SK-N-SH treated with all-trans-retinoic acid at 6 μM for 48 hours (cell line): ENCODE measurements at regions not wholly inside any gene's neighbourhood (a gene's known extent, or its start where the extent isn't known, plus 50 kb on each side); places are given as distances from the start of the nearest gene placed in this dataset.

Experiments
- GLIS3 ChIP-seq: fragments of 250-450 bp; sonication (Bioruptor Pico); IDR thresholded peaks from 2 replicates; pipeline ENCODE4 v1.5.0; 2020; ENCODE audit warnings: mild to moderate bottlenecking, moderate library complexity
- PPARA ChIP-seq: fragments of 250-450 bp; sonication (Bioruptor Pico); IDR thresholded peaks from 2 replicates; pipeline ENCODE4 v1.5.0; 2020; ENCODE audit warnings: mild to moderate bottlenecking, borderline replicate concordance
- RARB ChIP-seq: fragments of 250-450 bp; sonication (Bioruptor Pico); IDR thresholded peaks from 2 replicates; pipeline ENCODE4 v1.8.0; 2021; ENCODE audit warnings: mild to moderate bottlenecking, moderate library complexity
- ZC3H10 ChIP-seq: fragments of 250-450 bp; sonication (Bioruptor Pico); IDR thresholded peaks from 2 replicates; pipeline ENCODE4 v1.5.1; 2021; ENCODE audit warnings: mild to moderate bottlenecking, moderate library complexity
- ZFP30 ChIP-seq: fragments of 450-650 bp; formaldehyde crosslinking; IDR thresholded peaks from 2 replicates; pipeline ENCODE4 v1.5.0; 2022; ENCODE audit warnings: mild to moderate bottlenecking, moderate library complexity
- TF ChIP-seq, protein P1 (sequence below): fragments of 250-450 bp; sonication (Bioruptor Pico); IDR thresholded peaks from 2 replicates; pipeline ENCODE4 v1.8.0; 2020; ENCODE audit warnings: mild to moderate bottlenecking, moderate library complexity, borderline replicate concordance
- TF ChIP-seq, protein P2 (sequence below): fragments of 250-450 bp; sonication (Bioruptor Pico); IDR thresholded peaks from 2 replicates; pipeline ENCODE4 v1.5.0; 2020; ENCODE audit warnings: mild to moderate bottlenecking, moderate library complexity
- TF ChIP-seq, protein P3 (sequence below): fragments of 250-450 bp; sonication (Bioruptor Pico); IDR thresholded peaks from 2 replicates; pipeline ENCODE4 v1.5.1; 2021; ENCODE audit warnings: mild to moderate bottlenecking, moderate library complexity
- TF ChIP-seq, protein P4 (sequence below): fragments of 250-450 bp; sonication (Bioruptor Pico); IDR thresholded peaks from 2 replicates; pipeline ENCODE4 v1.5.1; 2020; ENCODE audit warnings: low read depth, mild to moderate bottlenecking, moderate library complexity
- TF ChIP-seq, protein P5 (sequence below): fragments of 250-450 bp; sonication (Bioruptor Pico); IDR thresholded peaks from 2 replicates; pipeline ENCODE4 v1.8.0; 2021; ENCODE audit warnings: low read depth, mild to moderate bottlenecking, moderate library complexity, borderline replicate concordance

DNA sequence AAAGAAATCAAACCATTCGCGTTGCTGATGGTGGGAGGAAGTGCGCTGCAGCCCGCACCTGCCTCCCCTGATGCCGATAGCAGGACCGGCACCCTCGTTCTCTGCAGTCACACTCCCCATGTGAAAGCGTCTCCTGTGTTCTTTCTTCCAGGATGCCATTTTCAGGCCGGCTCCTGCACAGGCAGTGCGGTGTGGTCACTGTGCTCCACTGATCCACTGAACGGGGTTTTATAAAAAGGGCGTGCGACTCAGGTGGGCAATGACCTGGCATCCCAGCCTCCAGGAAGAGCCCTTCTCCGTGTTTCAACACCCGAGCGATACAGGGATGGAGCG is 88.3 kb upstream of the SNTG2 start:
- TF ChIP-seq, protein P1, sequence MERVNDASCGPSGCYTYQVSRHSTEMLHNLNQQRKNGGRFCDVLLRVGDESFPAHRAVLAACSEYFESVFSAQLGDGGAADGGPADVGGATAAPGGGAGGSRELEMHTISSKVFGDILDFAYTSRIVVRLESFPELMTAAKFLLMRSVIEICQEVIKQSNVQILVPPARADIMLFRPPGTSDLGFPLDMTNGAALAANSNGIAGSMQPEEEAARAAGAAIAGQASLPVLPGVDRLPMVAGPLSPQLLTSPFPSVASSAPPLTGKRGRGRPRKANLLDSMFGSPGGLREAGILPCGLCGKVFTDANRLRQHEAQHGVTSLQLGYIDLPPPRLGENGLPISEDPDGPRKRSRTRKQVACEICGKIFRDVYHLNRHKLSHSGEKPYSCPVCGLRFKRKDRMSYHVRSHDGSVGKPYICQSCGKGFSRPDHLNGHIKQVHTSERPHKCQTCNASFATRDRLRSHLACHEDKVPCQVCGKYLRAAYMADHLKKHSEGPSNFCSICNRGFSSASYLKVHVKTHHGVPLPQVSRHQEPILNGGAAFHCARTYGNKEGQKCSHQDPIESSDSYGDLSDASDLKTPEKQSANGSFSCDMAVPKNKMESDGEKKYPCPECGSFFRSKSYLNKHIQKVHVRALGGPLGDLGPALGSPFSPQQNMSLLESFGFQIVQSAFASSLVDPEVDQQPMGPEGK (CRISPR knock-in tag), result no peak
- TF ChIP-seq RARB (CRISPR knock-in tag) (no peak), ZC3H10 (CRISPR knock-in tag) (no peak), GLIS3 (CRISPR knock-in tag) (no peak), ZFP30 (CRISPR knock-in tag) (no peak), PPARA (no peak)
- TF ChIP-seq, protein P2, sequence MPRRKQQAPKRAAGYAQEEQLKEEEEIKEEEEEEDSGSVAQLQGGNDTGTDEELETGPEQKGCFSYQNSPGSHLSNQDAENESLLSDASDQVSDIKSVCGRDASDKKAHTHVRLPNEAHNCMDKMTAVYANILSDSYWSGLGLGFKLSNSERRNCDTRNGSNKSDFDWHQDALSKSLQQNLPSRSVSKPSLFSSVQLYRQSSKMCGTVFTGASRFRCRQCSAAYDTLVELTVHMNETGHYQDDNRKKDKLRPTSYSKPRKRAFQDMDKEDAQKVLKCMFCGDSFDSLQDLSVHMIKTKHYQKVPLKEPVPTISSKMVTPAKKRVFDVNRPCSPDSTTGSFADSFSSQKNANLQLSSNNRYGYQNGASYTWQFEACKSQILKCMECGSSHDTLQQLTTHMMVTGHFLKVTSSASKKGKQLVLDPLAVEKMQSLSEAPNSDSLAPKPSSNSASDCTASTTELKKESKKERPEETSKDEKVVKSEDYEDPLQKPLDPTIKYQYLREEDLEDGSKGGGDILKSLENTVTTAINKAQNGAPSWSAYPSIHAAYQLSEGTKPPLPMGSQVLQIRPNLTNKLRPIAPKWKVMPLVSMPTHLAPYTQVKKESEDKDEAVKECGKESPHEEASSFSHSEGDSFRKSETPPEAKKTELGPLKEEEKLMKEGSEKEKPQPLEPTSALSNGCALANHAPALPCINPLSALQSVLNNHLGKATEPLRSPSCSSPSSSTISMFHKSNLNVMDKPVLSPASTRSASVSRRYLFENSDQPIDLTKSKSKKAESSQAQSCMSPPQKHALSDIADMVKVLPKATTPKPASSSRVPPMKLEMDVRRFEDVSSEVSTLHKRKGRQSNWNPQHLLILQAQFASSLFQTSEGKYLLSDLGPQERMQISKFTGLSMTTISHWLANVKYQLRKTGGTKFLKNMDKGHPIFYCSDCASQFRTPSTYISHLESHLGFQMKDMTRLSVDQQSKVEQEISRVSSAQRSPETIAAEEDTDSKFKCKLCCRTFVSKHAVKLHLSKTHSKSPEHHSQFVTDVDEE (CRISPR knock-in tag), result no peak
- TF ChIP-seq, protein P3, sequence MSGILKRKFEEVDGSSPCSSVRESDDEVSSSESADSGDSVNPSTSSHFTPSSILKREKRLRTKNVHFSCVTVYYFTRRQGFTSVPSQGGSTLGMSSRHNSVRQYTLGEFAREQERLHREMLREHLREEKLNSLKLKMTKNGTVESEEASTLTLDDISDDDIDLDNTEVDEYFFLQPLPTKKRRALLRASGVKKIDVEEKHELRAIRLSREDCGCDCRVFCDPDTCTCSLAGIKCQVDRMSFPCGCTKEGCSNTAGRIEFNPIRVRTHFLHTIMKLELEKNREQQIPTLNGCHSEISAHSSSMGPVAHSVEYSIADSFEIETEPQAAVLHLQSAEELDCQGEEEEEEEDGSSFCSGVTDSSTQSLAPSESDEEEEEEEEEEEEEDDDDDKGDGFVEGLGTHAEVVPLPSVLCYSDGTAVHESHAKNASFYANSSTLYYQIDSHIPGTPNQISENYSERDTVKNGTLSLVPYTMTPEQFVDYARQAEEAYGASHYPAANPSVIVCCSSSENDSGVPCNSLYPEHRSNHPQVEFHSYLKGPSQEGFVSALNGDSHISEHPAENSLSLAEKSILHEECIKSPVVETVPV, result no peak
- TF ChIP-seq, protein P4, sequence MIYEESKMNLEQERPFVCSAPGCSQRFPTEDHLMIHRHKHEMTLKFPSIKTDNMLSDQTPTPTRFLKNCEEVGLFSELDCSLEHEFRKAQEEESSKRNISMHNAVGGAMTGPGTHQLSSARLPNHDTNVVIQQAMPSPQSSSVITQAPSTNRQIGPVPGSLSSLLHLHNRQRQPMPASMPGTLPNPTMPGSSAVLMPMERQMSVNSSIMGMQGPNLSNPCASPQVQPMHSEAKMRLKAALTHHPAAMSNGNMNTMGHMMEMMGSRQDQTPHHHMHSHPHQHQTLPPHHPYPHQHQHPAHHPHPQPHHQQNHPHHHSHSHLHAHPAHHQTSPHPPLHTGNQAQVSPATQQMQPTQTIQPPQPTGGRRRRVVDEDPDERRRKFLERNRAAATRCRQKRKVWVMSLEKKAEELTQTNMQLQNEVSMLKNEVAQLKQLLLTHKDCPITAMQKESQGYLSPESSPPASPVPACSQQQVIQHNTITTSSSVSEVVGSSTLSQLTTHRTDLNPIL (CRISPR knock-in tag), result no peak
- TF ChIP-seq, protein P5, sequence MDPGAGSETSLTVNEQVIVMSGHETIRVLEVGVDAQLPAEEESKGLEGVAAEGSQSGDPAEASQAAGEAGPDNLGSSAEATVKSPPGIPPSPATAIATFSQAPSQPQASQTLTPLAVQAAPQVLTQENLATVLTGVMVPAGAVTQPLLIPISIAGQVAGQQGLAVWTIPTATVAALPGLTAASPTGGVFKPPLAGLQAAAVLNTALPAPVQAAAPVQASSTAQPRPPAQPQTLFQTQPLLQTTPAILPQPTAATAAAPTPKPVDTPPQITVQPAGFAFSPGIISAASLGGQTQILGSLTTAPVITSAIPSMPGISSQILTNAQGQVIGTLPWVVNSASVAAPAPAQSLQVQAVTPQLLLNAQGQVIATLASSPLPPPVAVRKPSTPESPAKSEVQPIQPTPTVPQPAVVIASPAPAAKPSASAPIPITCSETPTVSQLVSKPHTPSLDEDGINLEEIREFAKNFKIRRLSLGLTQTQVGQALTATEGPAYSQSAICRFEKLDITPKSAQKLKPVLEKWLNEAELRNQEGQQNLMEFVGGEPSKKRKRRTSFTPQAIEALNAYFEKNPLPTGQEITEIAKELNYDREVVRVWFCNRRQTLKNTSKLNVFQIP (CRISPR knock-in tag), result no peak
